CMK (cell line): ENCODE measurements at regions not wholly inside any gene's neighbourhood (a gene's known extent, or its start where the extent isn't known, plus 50 kb on each side); places are given as distances from the start of the nearest gene placed in this dataset.
"Not testable (repeated sequence)": the region's sequence is repeated elsewhere in the genome, so short reads cannot be mapped to it uniquely, and the experiment has no call there.

Experiments
- DNase-seq: peaks from one replicate; pipeline ENCODE4 v3.0.0-alpha.2; 2010; ENCODE audit warnings: low read depth

GRCh38 chr12:126452686-126453085 lies 1387.5 kb downstream of the AACS start:
- not testable (repeated sequence) for DNase-seq

DNA sequence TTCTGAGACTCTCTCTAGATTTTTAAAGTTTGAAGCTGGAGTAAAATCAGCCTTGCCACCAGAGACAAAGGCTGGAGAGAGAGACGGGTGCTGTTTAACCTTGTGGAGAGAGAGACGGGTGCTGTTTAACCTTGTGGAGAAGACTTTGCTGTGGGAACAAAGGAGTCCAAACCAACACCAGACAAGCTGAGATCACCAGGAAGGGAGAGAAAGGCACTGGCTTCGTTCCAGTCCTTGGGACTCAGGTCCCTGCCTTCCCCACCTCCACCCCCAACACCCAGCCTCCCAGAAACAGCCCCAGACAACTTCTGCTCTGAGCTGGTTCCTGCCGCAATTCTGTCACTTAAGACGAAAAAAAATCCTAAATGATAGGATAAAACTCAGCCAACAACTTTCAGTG lies 1389.3 kb downstream of the AACS start:
- no peak for DNase-seq

- DNase-seq, result no peak
Observed at GRCh38 chr12:126457776-126458175, 1392.5 kb downstream of the AACS start.

GRCh38 chr12:126464153-126464552 lies 1398.9 kb downstream of the AACS start:
- DNase-seq, result no peak

DNA sequence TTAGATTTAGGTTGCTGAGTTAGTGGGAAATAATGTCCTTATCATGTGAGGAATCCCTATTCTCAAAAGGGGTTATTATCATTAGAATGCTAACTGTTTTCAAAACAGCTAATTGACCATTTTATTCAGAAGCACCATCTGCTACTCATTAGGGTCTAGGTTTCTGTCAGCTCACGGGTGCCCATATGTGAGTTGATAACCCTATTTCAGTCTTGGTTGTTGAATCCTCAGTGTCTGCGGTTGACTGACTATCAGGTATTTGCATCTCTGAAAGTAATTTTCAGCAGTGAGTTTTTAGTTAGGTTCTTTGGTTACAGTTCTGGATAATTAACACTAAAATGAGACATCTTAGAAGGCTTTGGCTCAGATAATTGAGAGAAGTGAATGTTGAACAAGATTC lies 1404.0 kb downstream of the AACS start:
- DNase-seq, result no peak

GRCh38 chr12:126474703-126475102 lies 1409.5 kb downstream of the AACS start:
- no peak for DNase-seq

GRCh38 chr12:126480451-126480850 lies 1415.2 kb downstream of the AACS start:
- DNase-seq, result no peak

DNA sequence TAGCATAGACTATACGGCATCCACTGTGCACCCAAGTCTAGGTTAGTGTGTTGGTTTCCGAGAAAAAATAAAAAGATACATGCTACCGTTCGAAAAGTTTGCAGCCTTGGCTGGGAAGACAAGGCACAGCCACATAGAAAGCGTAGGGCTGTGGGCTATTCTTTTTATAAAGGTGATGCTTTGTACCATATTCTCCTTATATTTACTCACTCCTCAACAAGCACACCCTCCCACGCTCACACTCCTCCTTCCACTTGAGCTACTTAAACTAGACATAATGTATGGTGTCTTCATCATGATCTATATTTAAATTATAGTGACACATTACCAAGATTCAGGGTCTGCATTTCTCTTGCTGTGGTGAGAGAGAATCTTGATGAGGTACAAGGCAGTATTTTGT lies 1416.5 kb downstream of the AACS start:
- DNase-seq, result no peak

- no peak for DNase-seq
Observed at GRCh38 chr12:126482238-126482889, 1417.1 kb downstream of the AACS start.

DNA sequence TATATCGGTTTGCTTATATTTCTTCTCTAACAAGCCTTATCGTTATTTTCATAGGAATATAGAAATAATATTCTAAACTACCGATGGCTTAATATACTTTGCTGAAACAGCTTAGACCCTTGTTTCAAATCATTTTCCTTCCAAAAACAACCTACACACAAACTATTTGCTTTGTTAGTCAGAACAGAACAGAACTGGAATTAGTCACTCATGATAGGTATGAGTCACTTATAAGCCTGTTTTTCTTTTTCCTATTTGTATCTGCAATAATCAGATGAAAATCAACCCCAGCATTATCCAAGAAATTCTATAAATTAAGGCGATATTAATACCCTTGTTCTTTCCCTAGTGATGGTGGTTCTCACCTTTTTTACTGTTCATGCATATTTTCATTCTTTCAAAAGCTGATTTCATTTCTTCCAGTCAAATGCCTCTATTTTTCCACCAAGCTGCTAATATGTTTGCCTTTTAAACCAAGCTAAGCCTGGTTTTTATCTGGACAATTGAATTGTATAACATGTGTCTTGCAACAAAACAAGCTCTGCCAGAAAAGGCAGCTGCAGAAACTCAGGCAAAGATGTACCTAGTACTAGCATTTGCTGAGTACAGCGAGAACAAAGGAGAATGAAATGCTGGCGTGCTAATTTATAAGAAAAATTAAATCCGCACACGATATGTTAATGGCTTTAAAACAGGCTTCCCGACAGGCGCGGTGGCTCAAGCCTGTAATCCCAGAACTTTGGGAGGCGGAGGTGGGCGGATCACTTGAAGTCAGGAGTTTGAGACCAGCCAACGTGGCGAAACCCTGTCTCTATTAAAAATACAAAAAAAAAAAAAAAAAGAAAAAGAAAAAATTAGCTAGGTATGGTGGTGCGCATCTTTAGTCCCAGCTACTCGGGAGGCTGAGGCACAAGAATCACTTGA lies 1418.2 kb downstream of the AACS start:
- no peak for DNase-seq

DNA sequence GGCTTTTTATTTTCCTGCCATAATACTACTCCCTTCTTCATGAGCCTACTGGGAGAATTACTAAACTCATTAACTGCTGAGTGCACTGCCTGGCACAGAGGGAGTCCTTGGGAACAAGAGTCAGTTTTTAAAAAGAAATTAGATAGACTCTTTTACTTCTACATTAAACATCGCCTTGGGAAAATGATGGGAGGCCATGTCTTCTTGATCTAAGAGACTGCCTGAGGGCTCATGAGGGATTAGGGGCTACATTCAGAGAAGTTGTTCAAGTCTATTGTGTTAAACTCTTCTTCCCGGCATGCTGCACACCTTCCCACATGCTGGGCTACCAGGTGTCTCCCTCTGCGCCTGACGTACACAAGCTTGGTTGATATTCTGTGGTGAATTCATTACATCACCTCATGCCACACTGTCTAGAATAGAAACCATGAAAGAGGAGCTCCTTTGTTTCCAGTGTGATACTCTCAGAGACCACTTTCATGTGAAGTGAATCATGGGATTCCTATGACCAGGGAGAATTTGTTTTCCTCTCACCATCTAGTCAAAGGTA lies 1422.3 kb downstream of the AACS start:
- no peak for DNase-seq

DNA sequence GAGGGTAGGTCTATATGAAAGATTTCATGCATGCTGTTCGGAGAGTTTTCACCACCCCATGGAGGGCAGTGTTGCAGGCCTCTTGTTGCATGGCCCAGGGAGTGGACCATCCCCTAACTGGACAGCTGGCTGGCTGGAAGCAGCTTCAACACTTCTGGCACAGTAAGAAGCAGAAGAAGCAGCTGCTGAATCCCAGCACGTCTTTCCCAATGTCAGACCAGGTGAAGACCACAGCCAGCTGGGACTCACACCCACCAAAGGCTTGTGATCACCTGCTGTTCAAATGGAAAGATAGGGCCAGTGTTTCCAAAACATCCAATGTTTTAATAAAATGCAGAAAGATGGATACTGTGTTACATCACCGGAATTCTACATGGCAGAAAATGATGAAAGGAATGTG lies 1423.6 kb downstream of the AACS start:
- no peak for DNase-seq

- DNase-seq, result no peak
Observed at GRCh38 chr12:126492181-126492580, 1426.9 kb downstream of the AACS start.

GRCh38 chr12:126493366-126494108 lies 1428.3 kb downstream of the AACS start:
- no peak for DNase-seq

GRCh38 chr12:126496201-126496600 lies 1431.0 kb downstream of the AACS start:
- no peak for DNase-seq

DNA sequence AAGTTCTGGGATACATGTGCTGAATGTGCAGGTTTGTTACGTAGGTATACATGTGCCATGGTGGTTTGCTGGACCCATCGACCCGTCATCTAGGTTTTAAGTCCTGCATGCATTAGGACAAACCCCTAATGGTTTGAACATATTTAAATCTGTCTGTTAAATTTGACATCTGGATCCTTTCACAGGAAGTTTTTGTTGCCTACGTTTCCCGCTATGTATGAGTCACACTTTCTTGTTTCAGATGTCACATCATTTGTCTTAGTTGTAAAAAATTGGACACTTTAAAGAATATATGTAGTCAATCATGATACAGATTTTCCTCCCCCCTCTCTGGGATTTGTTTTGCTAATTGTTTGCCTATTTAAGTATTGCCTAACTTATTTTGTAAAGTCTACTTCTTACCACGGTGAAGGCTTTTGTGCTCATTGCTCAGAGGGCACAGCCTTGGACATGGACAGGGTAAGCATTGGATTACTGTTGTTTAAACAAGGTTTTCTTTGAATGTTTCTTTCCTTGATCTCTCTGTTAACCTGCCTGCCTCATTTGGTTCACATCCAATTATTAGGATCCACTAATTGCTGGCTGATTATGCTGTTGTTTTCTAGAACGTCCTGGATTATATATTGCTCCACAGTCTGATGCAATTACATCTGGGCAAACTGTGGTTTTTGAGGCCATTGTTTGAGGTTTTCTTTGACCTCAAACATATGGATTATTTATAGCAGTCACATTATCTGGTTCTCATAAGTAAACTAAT lies 1441.4 kb downstream of the AACS start:
- DNase-seq, result no peak

DNA sequence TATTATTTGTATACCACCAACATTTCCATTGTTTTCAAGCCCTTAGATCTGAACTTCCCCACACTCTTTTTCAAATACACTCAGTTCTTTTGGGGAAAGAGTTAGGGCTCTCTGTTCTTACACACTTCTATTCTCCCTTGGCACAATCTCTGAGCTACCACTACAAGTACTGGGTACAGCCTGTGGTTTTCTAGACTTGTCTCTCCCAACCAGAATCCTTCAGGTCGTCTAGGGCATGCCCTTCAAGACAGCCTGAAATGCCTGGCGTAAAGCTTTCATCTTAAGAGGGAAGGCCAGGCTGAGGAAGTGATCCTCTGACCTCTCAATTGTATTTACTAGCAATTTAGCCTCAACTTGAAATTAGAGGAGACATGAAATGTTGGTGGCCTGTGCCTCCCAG lies 1442.0 kb downstream of the AACS start:
- DNase-seq, result no peak

GRCh38 chr12:126509572-126509971 lies 1444.3 kb downstream of the AACS start:
- no peak for DNase-seq

DNA sequence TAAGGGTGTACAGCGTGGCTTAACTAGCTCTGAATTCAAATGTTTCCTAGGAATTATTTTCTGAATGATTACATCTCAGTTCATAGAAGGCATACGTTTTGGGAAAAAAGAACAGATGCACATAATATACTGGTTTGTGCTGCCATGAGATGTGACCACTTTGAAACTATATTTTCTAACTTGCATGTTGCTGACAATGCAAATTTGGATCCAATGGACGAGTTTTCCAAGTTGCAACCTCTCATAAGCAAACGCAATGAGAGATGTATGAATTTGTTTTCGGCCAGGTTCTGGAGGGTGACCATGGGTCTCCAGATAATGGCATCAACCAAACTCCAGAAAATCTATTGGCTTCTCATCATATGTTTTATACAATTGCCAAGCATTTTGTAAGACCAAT lies 1445.4 kb downstream of the AACS start:
- no peak for DNase-seq

DNA sequence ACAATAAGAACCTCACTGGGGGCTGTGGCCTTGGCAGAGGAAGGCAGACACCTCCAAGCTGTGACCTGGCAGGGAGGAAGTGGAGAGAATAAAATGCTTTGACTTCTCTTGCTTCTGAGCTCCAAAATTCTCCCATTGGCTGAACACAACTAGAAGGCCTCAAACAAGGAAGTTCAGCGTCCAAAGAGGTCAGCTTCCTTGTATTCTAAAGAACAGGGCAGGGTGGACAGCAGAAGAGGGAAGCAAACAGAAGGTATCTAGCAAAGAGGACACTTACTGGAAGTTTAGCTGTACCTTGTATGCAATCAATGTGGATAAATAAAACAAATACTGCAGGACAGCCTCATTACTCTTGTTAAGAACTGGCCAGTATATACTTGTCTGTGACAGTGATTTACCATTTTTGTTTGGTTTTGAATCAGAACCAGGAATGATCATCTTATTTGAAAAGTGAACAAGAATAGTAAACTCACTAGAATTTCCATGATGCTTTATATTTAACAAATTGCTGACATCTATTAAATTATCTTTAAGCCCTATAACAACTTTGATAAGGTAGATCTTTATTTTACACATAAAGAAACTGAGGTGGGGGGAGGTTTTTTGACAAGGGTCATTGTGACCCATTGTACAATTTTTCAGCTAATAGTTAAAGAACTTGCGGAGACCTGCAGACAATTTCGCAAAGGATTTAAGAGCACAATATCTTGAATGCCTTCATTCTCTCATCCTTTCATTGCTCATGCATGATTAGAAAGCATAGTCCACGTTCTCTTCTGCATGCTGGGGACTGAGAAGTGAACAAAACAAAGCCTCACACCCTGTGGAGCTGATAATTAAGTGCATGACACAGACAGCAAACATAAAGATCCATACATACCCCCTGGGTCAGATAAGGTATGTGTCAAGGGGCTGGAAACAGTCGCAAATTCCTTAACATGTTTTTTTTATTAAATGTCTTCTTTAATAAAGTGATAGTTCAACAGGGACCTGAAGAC lies 1448.0 kb downstream of the AACS start:
- DNase-seq, result no peak
